Trophoblast cell (in vitro differentiated cells and primary cell): ENCODE measurements at regions not wholly inside any gene's neighbourhood (a gene's known extent, or its start where the extent isn't known, plus 50 kb on each side); places are given as distances from the start of the nearest gene placed in this dataset.

Experiments
- DNase-seq, 2 donors: peaks; one replicate each; pipeline ENCODE4 v3.0.0-alpha.2; 2016
- H2AFZ ChIP-seq: 2 replicates; pipeline ENCODE4 v1.6.1; 2013; ENCODE audit warnings: low read length, moderate library complexity, mild to moderate bottlenecking; ENCODE audit not compliant: insufficient read depth, poor library complexity
- H2AK5ac ChIP-seq: 2 replicates; pipeline ENCODE4 v1.6.1; 2013; ENCODE audit warnings: mild to moderate bottlenecking, low read length
- H2BK120ac ChIP-seq: 2 replicates; pipeline ENCODE4 v1.6.1; 2013; ENCODE audit warnings: low read length, mild to moderate bottlenecking, moderate library complexity; ENCODE audit not compliant: insufficient read depth, poor library complexity
- H2BK12ac ChIP-seq: 2 replicates; pipeline ENCODE4 v1.6.1; 2013; ENCODE audit warnings: mild to moderate bottlenecking, low read length, moderate library complexity
- H2BK5ac ChIP-seq: 2 replicates; pipeline ENCODE4 v1.6.1; 2013; ENCODE audit warnings: low read length, low read depth, moderate library complexity, mild to moderate bottlenecking; ENCODE audit not compliant: poor library complexity
- H3K14ac ChIP-seq: 2 replicates; pipeline ENCODE4 v1.6.1; 2013; ENCODE audit warnings: mild to moderate bottlenecking, low read length
- H3K18ac ChIP-seq: 2 replicates; pipeline ENCODE4 v1.6.1; 2013; ENCODE audit warnings: mild to moderate bottlenecking, low read length
- H3K23ac ChIP-seq: 2 replicates; pipeline ENCODE4 v1.6.1; 2013; ENCODE audit warnings: low read length
- H3K27ac ChIP-seq: 2 replicates; pipeline ENCODE4 v1.5.1; 2013; ENCODE audit warnings: low read depth, mild to moderate bottlenecking, inconsistent platforms, low read length, moderate library complexity
- H3K27me3 ChIP-seq: 2 replicates; pipeline ENCODE4 v1.6.1; 2013; ENCODE audit warnings: inconsistent platforms, mild to moderate bottlenecking, low read length, moderate library complexity; ENCODE audit not compliant: insufficient read depth
- H3K36me3 ChIP-seq, 2 experiments: 1 replicate in 1 of 2; 2 replicates in 1 of 2; pipeline ENCODE4 v1.6.1; 2013; ENCODE audit warnings: low read length in 2 of 2, mild to moderate bottlenecking in 2 of 2, moderate library complexity in 1 of 2; ENCODE audit not compliant: insufficient read depth in 2 of 2, control insufficient read depth in 1 of 2
- H3K4ac ChIP-seq: 2 replicates; pipeline ENCODE4 v1.6.1; 2013; ENCODE audit warnings: low read depth, mild to moderate bottlenecking, low read length, moderate library complexity
- H3K4me1 ChIP-seq, 2 experiments: 1 replicate in 1 of 2; 2 replicates in 1 of 2; pipeline ENCODE4 v1.6.1; 2013; ENCODE audit warnings: low read length in 2 of 2, mild to moderate bottlenecking in 2 of 2, moderate library complexity in 1 of 2; ENCODE audit not compliant: insufficient read depth in 2 of 2, control insufficient read depth in 1 of 2
- H3K4me2 ChIP-seq: 2 replicates; pipeline ENCODE4 v1.6.1; 2013; ENCODE audit warnings: inconsistent platforms, mild to moderate bottlenecking, low read length, moderate library complexity
- H3K4me3 ChIP-seq: 2 replicates; pipeline ENCODE4 v1.5.1; 2013; ENCODE audit warnings: mild to moderate bottlenecking, low read depth, low read length, inconsistent platforms
- H3K79me1 ChIP-seq: one replicate; pipeline ENCODE4 v1.6.1; 2013; ENCODE audit warnings: low read length
- H3K79me2 ChIP-seq: 2 replicates; pipeline ENCODE4 v1.6.1; 2013; ENCODE audit warnings: low read length, mild to moderate bottlenecking; ENCODE audit not compliant: control insufficient read depth, insufficient read depth, poor library complexity
- H3K9ac ChIP-seq: 2 replicates; pipeline ENCODE4 v1.6.1; 2013; ENCODE audit warnings: mild to moderate bottlenecking, low read length
- H3K9me3 ChIP-seq: 2 replicates; pipeline ENCODE4 v1.6.1; 2013; ENCODE audit warnings: low read depth, mild to moderate bottlenecking, control low read depth, inconsistent platforms, low read length; ENCODE audit not compliant: insufficient read depth
- H4K12ac ChIP-seq: 2 replicates; pipeline ENCODE4 v1.6.1; 2013; ENCODE audit warnings: low read depth, mild to moderate bottlenecking, low read length, moderate library complexity
- H4K8ac ChIP-seq: 2 replicates; pipeline ENCODE4 v1.6.1; 2013; ENCODE audit warnings: low read depth, mild to moderate bottlenecking, low read length, moderate library complexity
- H4K91ac ChIP-seq: one replicate; pipeline ENCODE4 v1.6.1; 2013; ENCODE audit warnings: low read depth, mild to moderate bottlenecking, low read length, moderate library complexity
- whole genome bisulfite sequencing: extraction: QIAGEN DNeasy Blood & Tissue Kit; methylation state at CpG from one replicate; pipeline ENCODE4 v1.1.7; 2013; ENCODE audit warnings: missing lambda C conversion rate; ENCODE audit not compliant: insufficient read length, insufficient coverage; ENCODE audit errors: extremely low coverage; 5-methylcytosine and 5-hydroxymethylcytosine counted together

DNA sequence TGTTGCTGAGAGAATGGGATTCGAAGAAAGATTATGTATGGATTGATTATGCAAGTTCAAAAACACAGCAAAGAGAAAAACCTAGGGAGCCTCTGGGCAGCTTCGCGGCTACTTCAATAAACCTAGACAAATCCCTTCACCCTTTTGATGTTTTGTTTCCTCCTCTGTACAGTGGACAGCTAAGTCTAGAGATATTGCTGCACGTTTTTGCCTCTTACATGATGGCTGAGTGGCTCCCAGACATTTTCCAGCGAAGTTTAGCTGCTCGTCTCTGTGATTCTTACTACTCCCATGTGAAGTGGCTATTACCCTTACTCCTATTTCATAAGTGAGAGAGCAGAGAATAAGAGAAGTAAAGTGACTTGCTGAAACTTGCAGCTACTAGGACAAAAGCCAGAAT lies 695.0 kb upstream of the GRM7 start:
- H2BK5ac ChIP-seq: no peak overlapping the region
- no peaks in the 10 kb centered on the region for H3K4me1 ChIP-seq
- H3K4ac ChIP-seq: no peak overlapping the region
- H3K79me2 ChIP-seq: no peaks in the 10 kb centered on the region
- no peak overlapping the region for H3K18ac ChIP-seq
- H2BK12ac ChIP-seq: no peak overlapping the region
- no peaks in the 10 kb centered on the region for H3K27me3 ChIP-seq
- no peak overlapping the region for H4K91ac ChIP-seq
- H3K9me3 ChIP-seq: no peaks in the 10 kb centered on the region
- no CpG with 5 or more reads among the region's 6 CpGs for WGBS
- no peak for DNase-seq
- H3K79me1 ChIP-seq: no peaks in the 10 kb centered on the region
- H4K12ac ChIP-seq: no peak overlapping the region
- H3K9ac ChIP-seq: no peak overlapping the region
- no peaks in the 10 kb centered on the region for H3K36me3 ChIP-seq
- H3K23ac ChIP-seq: no peak overlapping the region
- H2BK120ac ChIP-seq: no peak overlapping the region
- no peak overlapping the region for H2AFZ ChIP-seq
- no peak overlapping the region for H3K14ac ChIP-seq
- H3K4me2 ChIP-seq: no peak overlapping the region
- no peak overlapping the region for H2AK5ac ChIP-seq
- H3K27ac ChIP-seq: no peak overlapping the region
- no peak overlapping the region for H3K4me3 ChIP-seq
- no peak overlapping the region for H4K8ac ChIP-seq

DNA sequence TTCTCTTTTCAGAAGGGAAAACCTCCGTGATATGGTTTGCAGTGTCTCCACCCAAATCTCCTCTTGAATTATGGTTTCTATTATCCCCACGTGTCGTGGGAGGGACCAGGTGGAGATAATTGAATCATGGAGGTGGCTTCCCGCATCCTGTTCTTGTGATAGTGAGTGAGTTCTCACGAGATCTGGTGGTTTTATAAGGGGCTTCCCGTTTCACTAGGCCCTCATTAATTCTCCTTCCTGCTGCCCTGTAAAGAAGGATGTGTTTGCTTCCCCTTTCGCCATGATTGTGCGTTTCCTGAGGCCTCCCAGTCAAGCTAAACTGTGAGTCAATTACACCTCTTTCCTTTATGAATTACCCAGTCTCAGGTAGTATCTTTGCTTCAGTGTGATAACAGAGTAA lies 692.7 kb upstream of the GRM7 start:
- H2BK120ac ChIP-seq: no peak overlapping the region
- no peak for DNase-seq

DNA sequence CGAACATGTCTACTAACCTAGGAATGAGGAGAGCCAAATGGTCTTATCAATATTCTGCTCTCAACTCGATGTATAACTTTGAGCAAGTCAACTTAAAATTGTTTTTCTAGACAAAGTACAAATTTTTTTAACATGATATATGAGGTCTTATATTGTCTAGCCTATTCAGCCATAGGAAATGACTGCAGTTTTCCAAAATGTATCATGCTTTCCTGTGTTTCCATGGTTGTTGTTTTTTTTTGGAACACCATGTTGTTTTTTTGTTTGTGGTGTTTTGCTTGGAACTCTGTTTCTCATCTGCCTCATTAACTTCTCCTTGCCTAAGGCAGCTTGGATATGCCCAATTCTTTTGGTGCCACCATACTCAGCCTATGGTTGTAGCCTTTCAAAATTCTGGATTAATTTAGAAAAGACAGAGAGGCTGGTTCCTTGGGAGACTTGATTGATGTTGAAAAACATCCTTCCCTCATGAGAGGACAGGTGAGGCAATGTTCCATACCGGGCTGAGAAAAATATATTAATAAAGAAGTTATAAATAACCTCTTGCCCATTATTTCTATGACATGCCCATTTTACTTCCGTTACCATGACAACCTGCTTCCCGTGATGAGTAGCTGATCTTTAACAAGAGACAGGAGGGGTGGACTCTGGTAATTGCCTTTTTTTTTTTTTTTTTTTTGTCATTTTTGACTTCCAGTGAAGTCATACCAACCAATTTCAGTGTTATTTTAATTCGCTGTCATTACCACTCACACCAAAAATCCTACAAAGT lies 687.9 kb upstream of the GRM7 start:
- no peak overlapping the region for H3K27ac ChIP-seq
- no peak overlapping the region for H2BK5ac ChIP-seq
- no peaks in the 10 kb centered on the region for H3K79me2 ChIP-seq
- no peaks in the 10 kb centered on the region for H3K4me1 ChIP-seq
- no peaks in the 10 kb centered on the region for H3K27me3 ChIP-seq
- no peak overlapping the region for H3K18ac ChIP-seq
- no peak overlapping the region for H3K9ac ChIP-seq
- no peak overlapping the region for H3K23ac ChIP-seq
- no peak overlapping the region for H3K14ac ChIP-seq
- H3K9me3 ChIP-seq: no peaks in the 10 kb centered on the region
- no peak overlapping the region for H4K91ac ChIP-seq
- no peak overlapping the region for H2AFZ ChIP-seq
- H2AK5ac ChIP-seq: no peak overlapping the region
- DNase-seq: no peak
- no peaks in the 10 kb centered on the region for H3K79me1 ChIP-seq
- H3K4me2 ChIP-seq: no peak overlapping the region
- no CpG with 5 or more reads among the region's 6 CpGs for WGBS
- no peak overlapping the region for H4K12ac ChIP-seq
- H3K4ac ChIP-seq: no peak overlapping the region
- no peaks in the 10 kb centered on the region for H3K36me3 ChIP-seq
- H2BK120ac ChIP-seq: no peak overlapping the region
- H2BK12ac ChIP-seq: no peak overlapping the region
- H4K8ac ChIP-seq: no peak overlapping the region
- H3K4me3 ChIP-seq: no peak overlapping the region

More for the DNA sequence above, 692.7 kb upstream of the GRM7 start:
- no peak overlapping the region for H4K91ac ChIP-seq
- no peaks in the 10 kb centered on the region for H3K79me2 ChIP-seq
- H3K9me3 ChIP-seq: no peaks in the 10 kb centered on the region
- no peak overlapping the region for H3K14ac ChIP-seq
- no peak overlapping the region for H2AK5ac ChIP-seq
- H3K4ac ChIP-seq: no peak overlapping the region
- no CpG with 5 or more reads among the region's 8 CpGs for WGBS
- no peak overlapping the region for H2BK12ac ChIP-seq
- H3K4me3 ChIP-seq: no peak overlapping the region
- H3K79me1 ChIP-seq: no peaks in the 10 kb centered on the region
- H2AFZ ChIP-seq: no peak overlapping the region
- H3K18ac ChIP-seq: no peak overlapping the region
- no peak overlapping the region for H4K12ac ChIP-seq
- no peaks in the 10 kb centered on the region for H3K4me1 ChIP-seq
- no peak overlapping the region for H3K23ac ChIP-seq
- H3K9ac ChIP-seq: no peak overlapping the region
- H4K8ac ChIP-seq: no peak overlapping the region
- H3K36me3 ChIP-seq: no peaks in the 10 kb centered on the region
- no peak overlapping the region for H3K27ac ChIP-seq
- no peak overlapping the region for H2BK5ac ChIP-seq
- no peak overlapping the region for H3K4me2 ChIP-seq
- no peaks in the 10 kb centered on the region for H3K27me3 ChIP-seq

DNA sequence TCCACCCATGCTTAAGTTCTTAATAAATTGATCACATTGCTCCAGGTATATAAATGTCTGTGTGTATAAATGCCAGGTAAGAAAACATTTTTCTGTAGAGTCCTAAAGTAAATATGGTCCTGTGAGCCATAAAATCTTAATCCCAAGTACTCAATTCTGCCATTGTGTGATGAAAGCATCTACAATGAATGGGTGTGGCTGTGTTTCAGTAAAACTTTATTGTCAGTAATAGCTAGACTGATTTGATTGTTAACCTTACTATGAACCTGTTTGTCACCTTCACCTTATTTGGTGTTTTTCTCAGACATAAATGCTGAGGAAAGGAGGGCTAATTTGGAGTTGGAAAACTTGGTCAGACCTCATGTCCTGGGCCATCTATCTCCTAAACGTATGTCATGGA lies 683.5 kb upstream of the GRM7 start:
- no peak overlapping the region for H4K12ac ChIP-seq
- H3K79me2 ChIP-seq: no peaks in the 10 kb centered on the region
- H2BK12ac ChIP-seq: no peak overlapping the region
- H4K8ac ChIP-seq: no peak overlapping the region
- H4K91ac ChIP-seq: no peak overlapping the region
- H3K4ac ChIP-seq: no peak overlapping the region
- DNase-seq: no peak
- no peak overlapping the region for H2BK120ac ChIP-seq
- no peak overlapping the region for H3K4me2 ChIP-seq
- no peaks in the 10 kb centered on the region for H3K36me3 ChIP-seq
- H3K4me1 ChIP-seq: no peaks in the 10 kb centered on the region
- H2BK5ac ChIP-seq: no peak overlapping the region
- no peaks in the 10 kb centered on the region for H3K9me3 ChIP-seq
- H3K9ac ChIP-seq: no peak overlapping the region
- no peak overlapping the region for H3K27ac ChIP-seq
- no peak overlapping the region for H3K23ac ChIP-seq
- no CpG with 5 or more reads among the region's 1 CpG for WGBS
- no peaks in the 10 kb centered on the region for H3K27me3 ChIP-seq
- H3K4me3 ChIP-seq: no peak overlapping the region
- H3K18ac ChIP-seq: no peak overlapping the region
- H2AFZ ChIP-seq: no peak overlapping the region
- H2AK5ac ChIP-seq: no peak overlapping the region
- no peaks in the 10 kb centered on the region for H3K79me1 ChIP-seq
- no peak overlapping the region for H3K14ac ChIP-seq
